GM21737 (cell line): ENCODE measurements at regions not wholly inside any gene's neighbourhood (a gene's known extent, or its start where the extent isn't known, plus 50 kb on each side); places are given as distances from the start of the nearest gene placed in this dataset.
"Not testable (repeated sequence)": the region's sequence is repeated elsewhere in the genome, so short reads cannot be mapped to it uniquely, and the experiment has no call there.

Experiments
- ATAC-seq: cut with Tn5 transposase; IDR thresholded peaks from one replicate; pipeline ENCODE4 v1.9.1; 2021; ENCODE audit warnings: mild to moderate bottlenecking, moderate library complexity; ENCODE audit not compliant: unreplicated experiment

- no peak for ATAC-seq
Measured at GRCh38 chr18:64749884-64750283, 601.0 kb upstream of the LINC00305 start.

- ATAC-seq: no peak
Measured at GRCh38 chr18:64747803-64748202, 598.9 kb upstream of the LINC00305 start.

DNA sequence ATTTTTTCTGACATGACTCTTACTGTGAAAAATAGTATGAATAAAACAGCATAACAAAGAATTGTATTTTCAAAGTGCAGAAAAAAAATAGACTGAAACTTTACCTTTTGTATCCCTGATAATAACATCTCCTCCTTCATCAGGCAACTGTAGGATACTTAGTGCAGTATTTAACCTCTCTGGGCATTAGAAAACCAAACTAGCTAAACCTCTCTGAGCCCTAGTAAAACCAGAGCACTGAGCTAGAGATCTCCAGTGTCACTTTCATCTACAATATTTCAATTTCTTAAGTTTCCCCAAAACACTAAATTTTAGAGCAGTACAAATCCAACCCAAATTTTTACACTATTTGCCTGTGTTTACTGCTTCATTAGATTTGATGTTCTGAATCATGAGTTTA, 594.0 kb upstream of the LINC00305 start:
- no peak for ATAC-seq

DNA sequence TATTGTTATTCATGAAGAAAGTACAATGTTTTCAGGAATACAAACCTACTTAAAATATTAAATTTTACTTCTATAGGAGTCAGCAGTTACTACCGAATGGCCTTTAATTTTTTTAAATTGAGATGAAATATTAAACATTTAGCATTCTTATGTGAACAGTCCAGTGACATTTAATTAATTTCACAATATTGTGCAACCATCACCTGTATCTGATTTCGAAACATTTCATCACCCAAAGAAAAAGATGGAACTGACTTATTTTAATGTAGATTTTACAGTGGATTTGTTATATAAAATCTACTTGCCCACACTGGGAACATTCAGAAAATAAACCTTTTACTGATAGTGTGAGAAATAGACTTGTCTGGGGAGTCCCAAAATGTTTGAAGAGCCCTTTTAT, 585.2 kb upstream of the LINC00305 start:
- no peak for ATAC-seq

- ATAC-seq: not testable (repeated sequence)
Measured at GRCh38 chr18:64725657-64726056, 576.8 kb upstream of the LINC00305 start.

GRCh38 chr18:64720781-64721464, 572.0 kb upstream of the LINC00305 start:
- no peak for ATAC-seq

GRCh38 chr18:64718808-64719207, 569.9 kb upstream of the LINC00305 start:
- no peak for ATAC-seq

DNA sequence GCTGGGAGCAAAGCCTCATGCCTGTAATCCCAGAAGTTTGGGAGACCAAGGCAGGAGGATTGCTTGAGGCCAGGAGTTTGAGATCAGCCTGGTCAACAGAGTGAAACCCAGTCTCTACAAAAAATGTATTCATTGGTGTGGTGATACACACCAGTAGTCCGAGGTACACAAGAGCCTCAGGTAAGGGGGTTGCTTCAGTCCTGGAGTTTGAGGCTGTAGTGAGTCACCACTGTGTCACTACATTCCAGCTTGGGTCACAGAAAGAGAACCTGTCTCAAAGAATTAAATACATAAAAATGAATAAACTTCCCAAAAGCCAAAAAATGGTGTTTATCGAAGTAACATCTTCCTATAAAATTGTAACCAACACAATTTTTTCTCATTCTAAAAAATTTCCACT, 568.1 kb upstream of the LINC00305 start:
- no peak for ATAC-seq

GRCh38 chr18:64714086-64714485, 565.2 kb upstream of the LINC00305 start:
- no peak for ATAC-seq

DNA sequence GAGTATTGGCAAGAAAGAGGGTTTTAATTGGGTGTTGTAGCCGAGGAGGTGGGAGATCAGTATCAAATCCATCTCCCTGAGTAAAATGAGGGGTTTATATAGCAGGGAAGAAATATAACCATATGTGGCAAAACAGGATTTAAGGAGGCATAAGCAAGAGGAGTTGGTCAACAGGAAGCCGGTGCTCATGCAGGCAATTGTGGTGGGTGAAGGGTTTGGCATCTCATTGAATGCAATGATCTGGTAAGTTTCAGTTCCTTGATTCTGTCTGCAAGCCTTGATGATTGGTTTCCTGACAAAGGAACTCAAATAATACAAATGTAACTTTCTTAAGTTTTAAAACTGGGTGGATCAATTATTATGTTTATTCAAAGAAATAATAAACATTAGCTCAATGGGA, 564.4 kb upstream of the LINC00305 start:
- ATAC-seq: peak; percentile 90

DNA sequence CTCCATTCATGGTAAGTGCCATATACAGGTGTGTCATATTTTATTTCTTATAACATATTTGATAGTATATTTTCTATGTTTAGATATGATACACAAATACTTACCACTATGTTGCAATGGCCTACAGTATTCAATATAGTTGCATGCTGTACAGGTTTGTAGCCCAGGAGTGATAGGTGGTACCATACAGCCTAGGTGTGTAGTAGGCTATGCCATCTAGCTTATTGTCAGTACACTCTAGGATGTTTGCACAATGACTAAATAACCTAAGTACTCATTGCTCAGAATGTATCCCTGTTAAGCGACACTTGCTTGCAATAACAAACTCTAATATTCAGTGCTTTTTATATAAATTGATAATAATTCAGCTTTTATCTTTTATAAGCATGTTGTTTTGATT, 563.1 kb upstream of the LINC00305 start:
- no peak for ATAC-seq

DNA sequence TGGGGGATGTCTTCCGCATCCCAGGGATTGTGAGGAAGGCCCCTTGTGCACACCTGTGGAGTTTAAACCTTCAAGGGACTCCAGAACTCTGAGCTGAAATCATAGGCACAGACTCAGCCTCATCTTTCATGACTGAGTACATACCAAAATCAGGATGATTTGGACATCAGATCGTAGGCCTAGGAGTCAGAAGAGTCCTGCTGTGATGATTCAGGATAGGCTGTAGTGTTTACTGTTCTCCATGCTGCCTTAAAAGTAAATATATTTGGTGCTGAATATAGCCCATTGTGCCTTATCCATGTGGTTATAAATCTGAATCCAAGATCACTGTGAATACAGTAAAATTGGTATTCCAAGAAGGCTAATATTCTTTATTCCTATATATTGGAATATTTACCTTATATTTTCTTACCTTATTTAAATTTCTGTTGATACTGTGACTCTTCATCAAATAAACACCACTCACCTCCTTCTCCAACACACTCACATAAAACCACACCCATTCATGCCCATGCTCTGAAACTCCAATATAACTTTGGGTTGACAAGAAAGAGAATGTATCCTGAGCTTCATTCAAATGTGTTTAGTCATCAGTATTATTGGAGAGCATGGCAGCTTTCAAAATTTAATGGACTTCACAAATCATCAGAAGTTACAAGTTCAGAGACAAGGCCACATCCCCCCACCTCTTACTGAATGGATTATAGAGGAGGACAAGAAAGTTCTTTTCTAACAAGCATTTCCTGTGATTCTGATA, 561.4 kb upstream of the LINC00305 start:
- no peak for ATAC-seq

DNA sequence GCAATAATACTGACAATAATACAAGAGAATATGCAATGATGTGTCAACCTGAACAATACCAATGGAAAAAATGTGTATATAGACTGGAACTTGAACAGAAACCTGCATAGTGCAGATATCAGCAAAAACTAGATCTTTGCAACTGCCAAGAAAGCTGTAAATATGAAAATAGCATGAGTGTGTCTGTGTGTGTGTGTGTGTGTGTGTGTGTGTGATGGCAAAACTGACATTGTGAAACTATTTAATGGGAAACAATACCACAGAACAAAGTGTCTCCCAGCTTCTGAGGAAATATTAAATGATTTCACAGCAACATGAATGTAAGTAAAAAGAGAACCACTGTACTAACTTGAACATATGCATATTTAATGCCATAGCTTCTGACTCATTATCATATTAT, 558.2 kb upstream of the LINC00305 start:
- ATAC-seq: no peak

DNA sequence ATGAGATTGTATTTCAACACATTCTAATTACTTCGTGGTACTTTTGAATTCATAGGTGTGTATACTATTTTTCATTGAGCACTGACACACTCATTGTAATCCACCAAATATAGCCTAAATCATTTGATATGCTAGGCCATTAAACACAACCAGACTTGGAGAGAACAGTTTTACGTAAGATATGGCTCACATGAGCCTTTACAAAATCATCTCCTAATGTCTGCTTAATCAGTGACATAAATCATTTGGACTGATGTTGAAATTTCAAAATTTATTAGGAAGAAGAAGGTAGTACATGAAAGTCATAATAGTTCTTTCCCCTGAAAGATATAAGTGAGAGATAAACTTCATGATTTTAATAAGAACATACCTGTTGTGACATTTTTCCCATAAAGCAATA, 550.2 kb upstream of the LINC00305 start:
- no peak for ATAC-seq

DNA sequence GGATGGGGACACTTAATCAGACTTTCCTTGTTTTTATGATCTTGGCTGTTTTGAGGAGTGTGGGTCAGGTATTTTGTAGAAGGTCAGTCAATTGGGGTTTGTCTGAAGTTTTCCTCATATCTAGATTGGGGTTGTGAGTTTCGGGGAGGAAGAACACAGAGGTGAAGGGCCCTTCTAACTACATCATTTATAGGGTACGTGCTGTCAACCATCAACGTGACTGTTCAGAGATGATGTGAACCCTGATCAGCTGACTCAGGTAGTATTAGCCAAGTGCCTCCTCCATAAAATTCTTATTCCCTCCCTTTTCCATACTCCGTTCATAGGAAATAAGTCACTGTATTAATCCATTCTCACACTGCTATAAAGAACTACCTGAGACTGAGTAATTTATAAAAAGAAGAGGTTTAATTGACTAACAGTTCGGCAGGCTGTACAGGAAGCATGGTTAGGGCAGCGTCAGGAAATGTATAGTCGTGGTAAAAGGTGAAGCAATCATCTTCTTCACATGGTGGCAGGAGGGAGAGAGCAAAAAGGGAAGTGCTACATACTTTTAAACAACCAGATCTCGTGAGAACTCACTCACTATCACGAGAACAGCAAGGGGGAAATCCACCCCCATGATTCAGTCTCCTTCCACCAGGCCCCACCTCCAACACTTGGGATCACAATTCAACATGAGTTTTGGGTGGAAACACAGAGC, 547.1 kb upstream of the LINC00305 start:
- no peak for ATAC-seq

- ATAC-seq: no peak
Measured at GRCh38 chr18:64693766-64694165, 544.9 kb upstream of the LINC00305 start.

- no peak for ATAC-seq
Measured at GRCh38 chr18:64692826-64693225, 543.9 kb upstream of the LINC00305 start.

DNA sequence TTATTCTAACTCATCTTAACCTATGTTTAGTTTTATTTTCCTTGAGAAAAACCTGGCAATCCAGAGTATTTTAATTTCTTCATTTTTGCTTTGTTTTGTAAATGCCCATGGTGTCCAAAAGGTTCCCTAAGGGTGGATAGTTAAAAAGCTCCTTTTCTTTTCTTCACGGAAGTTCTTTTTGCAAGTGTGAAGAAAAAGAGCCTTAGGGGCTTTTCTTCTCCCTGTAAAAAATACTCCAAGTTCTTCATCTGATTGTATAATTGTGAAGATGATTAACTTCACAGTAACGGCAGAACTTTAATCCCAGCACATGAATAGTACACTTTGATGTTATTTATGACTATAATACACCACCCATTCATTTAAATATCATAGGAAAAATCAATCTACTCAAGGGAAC, 530.2 kb upstream of the LINC00305 start:
- ATAC-seq: no peak

GRCh38 chr18:64678048-64678447, 529.2 kb upstream of the LINC00305 start:
- ATAC-seq: no peak

- no peak for ATAC-seq
Measured at GRCh38 chr18:64674694-64675093, 525.8 kb upstream of the LINC00305 start.

GRCh38 chr18:64671293-64671692, 522.4 kb upstream of the LINC00305 start:
- not testable (repeated sequence) for ATAC-seq

GRCh38 chr18:64668461-64668962, 519.6 kb upstream of the LINC00305 start:
- ATAC-seq: no peak
